Prostate gland (tissue), 2 donors: ENCODE measurements at regions not wholly inside any gene's neighbourhood (a gene's known extent, or its start where the extent isn't known, plus 50 kb on each side); places are given as distances from the start of the nearest gene placed in this dataset.

Experiments used
- CTCF ChIP-seq, 4 experiments: fragments of 200-600 bp in 2 of 4; fragments of 450-650 bp in 2 of 4; sonication (generic) in 2 of 4; IDR thresholded peaks; 1 replicate in 3 of 4; 2 replicates in 1 of 4; pipeline ENCODE4 v1.5.1; 2016 to 2019; ENCODE audit warnings: antibody characterized with exemption in 4 of 4, mild to moderate bottlenecking in 2 of 4, moderate library complexity in 2 of 4
- POLR2A ChIP-seq: fragments of 450-650 bp; IDR thresholded peaks from one replicate; pipeline ENCODE4 v1.6.1; 2016; ENCODE audit warnings: antibody characterized with exemption, mild to moderate bottlenecking

- no peak for TF ChIP-seq POLR2A
- TF ChIP-seq CTCF (IDR thresholded peaks at IDR 0.05) = no peak
These were observed 459.9 kb upstream of the RORB start for GRCh38 chr9:74037274-74037673.
